ENCODE measurements at regions not wholly inside any gene's neighbourhood (a gene's known extent, or its start where the extent isn't known, plus 50 kb on each side); places are given as distances from the start of the nearest gene placed in this dataset.

DNA sequence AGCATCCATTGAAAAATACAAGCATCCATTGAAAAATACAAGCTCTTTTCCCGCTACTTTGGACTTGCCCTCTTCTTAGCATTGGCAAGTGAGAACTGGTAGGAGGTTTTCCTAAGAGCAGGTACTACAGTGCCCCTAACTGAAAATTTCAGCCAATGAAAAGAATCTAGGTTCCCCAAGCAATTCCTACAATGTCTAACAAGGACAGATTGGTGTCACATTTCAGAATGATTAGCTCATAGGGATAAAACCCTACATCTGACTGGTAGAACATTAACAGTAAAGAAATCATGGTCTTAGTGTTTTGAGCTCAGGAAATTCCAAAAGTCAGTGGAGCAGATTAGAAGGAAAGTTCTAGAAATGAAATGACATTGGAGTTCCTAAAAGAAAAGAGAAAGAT, 68.6 kb upstream of the QRFPR start:
- H3K4me2 ChIP-seq (ENCODE audit: low read length): no peak overlapping the region
- no TSS peak for BruUV-seq (replicated peaks)

DNA sequence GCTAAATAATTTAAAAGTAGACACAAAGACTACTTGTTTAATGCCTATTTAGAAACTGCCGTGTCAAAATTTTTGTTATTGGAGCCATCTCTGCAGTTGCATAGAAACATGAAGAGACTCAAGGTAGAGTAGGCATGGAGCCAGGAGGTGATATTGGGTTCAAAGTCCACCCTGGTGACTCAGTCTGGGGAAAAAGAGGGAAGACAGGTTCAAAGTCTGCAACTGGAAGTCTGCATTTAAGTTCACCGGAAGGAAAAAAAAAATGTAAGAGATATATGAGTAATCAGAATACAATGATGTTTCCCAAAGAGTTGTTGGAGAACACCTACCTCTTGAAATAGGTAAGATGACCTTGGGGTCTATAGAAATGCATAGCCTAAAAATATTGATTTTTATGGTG, 67.4 kb upstream of the QRFPR start:
- ChIA-PET POLR2A (no interaction called here), CTCF (ENCODE audit: unreplicated experiment) (no interaction called here)
- H3K27ac ChIP-seq (ENCODE audit: low read depth, low read length, poor library complexity, severe bottlenecking): no peak overlapping the region
- no peak overlapping the region for H2AFZ ChIP-seq (ENCODE audit: low read length)
- H3K9me2 ChIP-seq (ENCODE audit: insufficient read depth, low read length): no peaks in the 10 kb centered on the region
- no TSS peak for BruUV-seq (replicated peaks)
- H3K4me3 ChIP-seq (ENCODE audit: low read depth, low read length, poor library complexity, severe bottlenecking): no peak overlapping the region
- TF ChIP-seq EZH2phosphoT487 (IDR thresholded peaks at IDR 0.05; ENCODE audit: borderline replicate concordance, low read depth, low read length): no peak
- TF ChIP-seq, protein P1, sequence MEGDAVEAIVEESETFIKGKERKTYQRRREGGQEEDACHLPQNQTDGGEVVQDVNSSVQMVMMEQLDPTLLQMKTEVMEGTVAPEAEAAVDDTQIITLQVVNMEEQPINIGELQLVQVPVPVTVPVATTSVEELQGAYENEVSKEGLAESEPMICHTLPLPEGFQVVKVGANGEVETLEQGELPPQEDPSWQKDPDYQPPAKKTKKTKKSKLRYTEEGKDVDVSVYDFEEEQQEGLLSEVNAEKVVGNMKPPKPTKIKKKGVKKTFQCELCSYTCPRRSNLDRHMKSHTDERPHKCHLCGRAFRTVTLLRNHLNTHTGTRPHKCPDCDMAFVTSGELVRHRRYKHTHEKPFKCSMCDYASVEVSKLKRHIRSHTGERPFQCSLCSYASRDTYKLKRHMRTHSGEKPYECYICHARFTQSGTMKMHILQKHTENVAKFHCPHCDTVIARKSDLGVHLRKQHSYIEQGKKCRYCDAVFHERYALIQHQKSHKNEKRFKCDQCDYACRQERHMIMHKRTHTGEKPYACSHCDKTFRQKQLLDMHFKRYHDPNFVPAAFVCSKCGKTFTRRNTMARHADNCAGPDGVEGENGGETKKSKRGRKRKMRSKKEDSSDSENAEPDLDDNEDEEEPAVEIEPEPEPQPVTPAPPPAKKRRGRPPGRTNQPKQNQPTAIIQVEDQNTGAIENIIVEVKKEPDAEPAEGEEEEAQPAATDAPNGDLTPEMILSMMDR (conservative IDR thresholded peaks at IDR 0.05; ENCODE audit: low read length): no peak
- intact Hi-C loops (cut with micrococcal nuclease; ENCODE audit: unreplicated experiment): no loop called here
- no peaks in the 10 kb centered on the region for H4K20me1 ChIP-seq (ENCODE audit: insufficient read depth, low read length)
- H3K4me2 ChIP-seq (ENCODE audit: low read length): no peak overlapping the region
- H3K9me3 ChIP-seq (ENCODE audit: low read length): no peaks in the 10 kb centered on the region
- H3K79me2 ChIP-seq (ENCODE audit: insufficient read depth, low read depth, low read length): no peaks in the 10 kb centered on the region
- H3K36me3 ChIP-seq (ENCODE audit: insufficient read depth, low read length): no peaks in the 10 kb centered on the region
- no peak for DNase-seq (ENCODE audit: low spot score)
- H3K4me1 ChIP-seq (ENCODE audit: insufficient read depth, low read length, poor library complexity, severe bottlenecking): no peaks in the 10 kb centered on the region

More for the DNA sequence above, 68.6 kb upstream of the QRFPR start:
- ChIA-PET CTCF (ENCODE audit: unreplicated experiment) (no interaction called here), POLR2A (interaction anchor here (0.6 to 0.8 kb wide), 2 partner anchors 14 to 1544 kb away, joined by 3 read pairs; no protein-coding TSS in a partner anchor)
- no peak for DNase-seq (ENCODE audit: low spot score)
- no peak overlapping the region for H3K4me3 ChIP-seq (ENCODE audit: low read depth, low read length, poor library complexity, severe bottlenecking)
- no peaks in the 10 kb centered on the region for H4K20me1 ChIP-seq (ENCODE audit: insufficient read depth, low read length)
- TF ChIP-seq EZH2phosphoT487 (IDR thresholded peaks at IDR 0.05; ENCODE audit: borderline replicate concordance, low read depth, low read length): no peak
- TF ChIP-seq, protein P1 (conservative IDR thresholded peaks at IDR 0.05; ENCODE audit: low read length): no peak
- no peak overlapping the region for H3K27ac ChIP-seq (ENCODE audit: low read depth, low read length, poor library complexity, severe bottlenecking)
- no peaks in the 10 kb centered on the region for H3K36me3 ChIP-seq (ENCODE audit: insufficient read depth, low read length)
- no peaks in the 10 kb centered on the region for H3K79me2 ChIP-seq (ENCODE audit: insufficient read depth, low read depth, low read length)
- H3K9me2 ChIP-seq (ENCODE audit: insufficient read depth, low read length): no peaks in the 10 kb centered on the region
- intact Hi-C loops (cut with micrococcal nuclease; ENCODE audit: unreplicated experiment): no loop called here
- H2AFZ ChIP-seq (ENCODE audit: low read length): no peak overlapping the region
- H3K4me1 ChIP-seq (ENCODE audit: insufficient read depth, low read length, poor library complexity, severe bottlenecking): no peaks in the 10 kb centered on the region
- no peaks in the 10 kb centered on the region for H3K9me3 ChIP-seq (ENCODE audit: low read length)

DNA sequence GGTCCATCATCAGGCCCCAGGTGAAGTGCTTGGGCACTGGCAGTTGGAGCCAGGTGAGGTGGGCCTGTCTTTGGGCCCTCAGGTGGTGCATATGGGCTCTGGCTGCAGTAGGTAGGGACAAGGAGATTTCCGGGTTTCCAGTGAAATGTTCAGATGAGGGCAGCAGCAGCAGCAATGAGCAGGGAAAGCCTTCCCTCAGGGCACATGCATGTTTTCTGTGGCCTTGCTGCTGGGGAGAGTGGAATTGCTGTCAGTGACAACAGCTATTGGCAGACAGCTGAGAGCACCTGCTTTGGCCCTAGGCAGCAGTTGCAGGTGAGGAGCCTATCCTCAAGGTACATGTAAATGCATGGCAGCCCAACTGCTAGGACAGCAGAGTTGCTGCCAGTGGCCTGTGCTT, 58.9 kb upstream of the QRFPR start:
- intact Hi-C loops (cut with micrococcal nuclease; ENCODE audit: unreplicated experiment): no loop called here
- TF ChIP-seq EZH2phosphoT487 (IDR thresholded peaks at IDR 0.05; ENCODE audit: borderline replicate concordance, low read depth, low read length): no peak
- TF ChIP-seq, protein P1 (conservative IDR thresholded peaks at IDR 0.05; ENCODE audit: low read length): no peak
- Histone ChIP-seq H3K36me3 (ENCODE audit: insufficient read depth, low read length) (no peaks in the 10 kb centered on the region), H3K79me2 (ENCODE audit: insufficient read depth, low read depth, low read length) (no peaks in the 10 kb centered on the region), H4K20me1 (ENCODE audit: insufficient read depth, low read length) (no peaks in the 10 kb centered on the region), H3K27ac (ENCODE audit: low read depth, low read length, poor library complexity, severe bottlenecking) (no peak overlapping the region), H3K9me3 (ENCODE audit: low read length) (no peaks in the 10 kb centered on the region), H3K4me2 (ENCODE audit: low read length) (no peak overlapping the region), H3K4me3 (ENCODE audit: low read depth, low read length, poor library complexity, severe bottlenecking) (no peak overlapping the region), H2AFZ (ENCODE audit: low read length) (no peak overlapping the region), H3K9me2 (ENCODE audit: insufficient read depth, low read length) (no peaks in the 10 kb centered on the region), H3K4me1 (ENCODE audit: insufficient read depth, low read length, poor library complexity, severe bottlenecking) (no peaks in the 10 kb centered on the region)
- CTCF ChIA-PET (ENCODE audit: unreplicated experiment): no interaction called here
- POLR2A ChIA-PET: no interaction called here
- DNase-seq (ENCODE audit: low spot score): no peak
- BruUV-seq (replicated peaks): no TSS peak

Measured in OCI-LY7 (cell line).